HEK293T (cell line): ENCODE measurements at regions not wholly inside any gene's neighbourhood (a gene's known extent, or its start where the extent isn't known, plus 50 kb on each side); places are given as distances from the start of the nearest gene placed in this dataset.

Experiments used
- ARNT ChIP-seq: fragments of 450-650 bp; IDR thresholded peaks from 2 replicates; pipeline ENCODE4 v1.6.1; 2017; ENCODE audit warnings: mild to moderate bottlenecking
- BHLHE40 ChIP-seq: fragments of 450-650 bp; IDR thresholded peaks from 2 replicates; pipeline ENCODE4 v1.6.1; 2016; ENCODE audit warnings: mild to moderate bottlenecking, moderate library complexity, borderline replicate concordance
- FOXA1 ChIP-seq: fragments of 450-650 bp; IDR thresholded peaks from 2 replicates; pipeline ENCODE4 v1.6.1; 2016; ENCODE audit warnings: mild to moderate bottlenecking
- FOXM1 ChIP-seq: fragments of 450-650 bp; IDR thresholded peaks from 2 replicates; pipeline ENCODE4 v1.6.1; 2017; ENCODE audit warnings: mild to moderate bottlenecking, borderline replicate concordance
- HDGF ChIP-seq: fragments of 450-650 bp; IDR thresholded peaks from 2 replicates; pipeline ENCODE4 v1.6.1; 2017; ENCODE audit warnings: antibody characterized with exemption, borderline replicate concordance
- L3MBTL2 ChIP-seq: fragments of 450-650 bp; conservative IDR thresholded peaks from 2 replicates; pipeline ENCODE4 v1.6.1; 2016; ENCODE audit warnings: mild to moderate bottlenecking
- NFRKB ChIP-seq: fragments of 450-650 bp; IDR thresholded peaks from 2 replicates; pipeline ENCODE4 v1.6.1; 2016; ENCODE audit warnings: mild to moderate bottlenecking, moderate library complexity
- PKNOX1 ChIP-seq: fragments of 450-650 bp; IDR thresholded peaks from 2 replicates; pipeline ENCODE4 v1.6.1; 2016
- SP1 ChIP-seq: fragments of 450-650 bp; IDR thresholded peaks from 2 replicates; pipeline ENCODE4 v1.6.1; 2017
- SUZ12 ChIP-seq: fragments of 450-650 bp; IDR thresholded peaks from 2 replicates; pipeline ENCODE4 v1.6.1; 2016; ENCODE audit warnings: mild to moderate bottlenecking
- TARDBP ChIP-seq: fragments of 450-650 bp; IDR thresholded peaks from 2 replicates; pipeline ENCODE4 v1.6.1; 2016

- TF ChIP-seq FOXA1 (no peak), ARNT (no peak), SP1 (no peak), TARDBP (no peak), SUZ12 (no peak), PKNOX1 (no peak), BHLHE40 (no peak), NFRKB (no peak), FOXM1 (no peak), L3MBTL2 (no peak), HDGF (no peak)
These were observed 376.6 kb downstream of the EIPR1 start for GRCh38 chr2:3000968-3001367.
